GM03348 (cell line): ENCODE measurements at regions not wholly inside any gene's neighbourhood (a gene's known extent, or its start where the extent isn't known, plus 50 kb on each side); places are given as distances from the start of the nearest gene placed in this dataset.
"Not testable (repeated sequence)": the region's sequence is repeated elsewhere in the genome, so short reads cannot be mapped to it uniquely, and the experiment has no call there.

Source experiments
- DNase-seq: peaks from one replicate; pipeline ENCODE4 v3.0.0; 2012; ENCODE audit warnings: low spot score

- DNase-seq = no peak
These were observed 62.7 kb upstream of the UNC5A start for GRCh38 chr5:176747670-176748072.

GRCh38 chr5:176748073-176748966, 62.0 kb upstream of the UNC5A start:
- DNase-seq = no peak

DNA sequence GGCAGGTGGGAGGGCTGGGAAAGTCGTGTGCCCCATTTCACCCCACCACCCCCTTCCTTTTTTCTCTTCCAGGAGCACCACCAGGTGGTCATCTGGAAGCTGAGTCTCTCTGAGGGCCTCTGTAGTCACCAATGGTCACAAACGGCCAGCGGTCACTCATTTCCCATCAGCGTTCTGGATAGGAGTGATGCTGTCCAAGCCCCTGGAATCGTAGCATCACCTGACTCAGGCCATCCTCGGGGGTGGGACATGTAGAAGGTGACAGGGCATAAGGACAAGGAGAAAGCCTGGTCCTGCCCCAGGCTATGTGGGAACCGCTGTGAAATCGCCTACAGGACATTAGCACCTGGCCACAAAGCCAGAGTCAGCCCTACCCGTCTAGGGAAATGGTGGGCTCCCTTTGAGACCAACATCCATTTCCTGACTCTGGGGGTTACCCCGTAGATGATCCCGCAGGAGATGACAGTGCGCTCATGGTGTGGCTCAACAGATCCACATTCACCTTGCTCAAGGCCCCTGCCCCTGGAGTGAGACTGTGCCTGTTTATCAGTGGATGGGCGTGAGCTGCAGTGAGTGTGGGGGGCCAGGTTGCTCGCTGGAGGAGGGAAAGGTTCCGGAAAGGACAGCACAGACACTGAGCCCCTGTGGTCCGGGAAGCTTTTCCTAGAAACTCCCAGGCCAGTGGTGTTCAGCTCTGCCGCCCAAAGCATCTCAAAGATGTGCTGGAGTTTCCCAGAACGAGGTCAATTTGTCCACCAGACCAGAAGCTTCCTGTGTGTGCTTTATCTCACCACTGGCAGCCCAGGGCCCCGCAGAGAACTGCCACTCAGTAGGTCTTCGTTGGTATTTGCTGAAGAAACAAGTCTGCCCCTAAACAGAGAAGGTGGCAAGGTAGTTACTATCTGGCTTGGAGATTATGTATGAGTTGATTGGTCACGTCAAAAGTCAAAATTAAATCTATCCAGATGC, 61.1 kb upstream of the UNC5A start:
- DNase-seq = no peak

DNA sequence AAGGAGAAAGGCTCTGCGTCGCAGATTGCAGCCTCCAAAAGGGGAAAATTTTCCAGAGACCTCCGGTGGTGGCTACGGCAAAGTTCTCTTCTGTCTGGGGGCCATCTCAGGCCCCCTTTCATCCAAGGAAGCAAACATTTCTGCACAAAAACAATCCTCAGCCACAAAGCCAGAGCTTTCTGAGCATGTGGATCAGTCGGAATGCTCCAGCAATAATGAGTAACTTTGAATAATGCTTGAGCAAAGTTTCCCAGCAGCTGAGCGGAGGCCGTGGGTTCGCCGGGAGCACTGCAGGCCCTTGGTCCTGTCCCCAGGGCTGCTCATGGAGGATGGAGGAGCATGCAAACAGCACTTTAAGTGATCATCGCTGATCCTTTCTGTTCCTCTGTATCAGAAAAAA, 60.2 kb upstream of the UNC5A start:
- no peak for DNase-seq

GRCh38 chr5:176754376-176754973, 55.9 kb upstream of the UNC5A start:
- no peak for DNase-seq

DNA sequence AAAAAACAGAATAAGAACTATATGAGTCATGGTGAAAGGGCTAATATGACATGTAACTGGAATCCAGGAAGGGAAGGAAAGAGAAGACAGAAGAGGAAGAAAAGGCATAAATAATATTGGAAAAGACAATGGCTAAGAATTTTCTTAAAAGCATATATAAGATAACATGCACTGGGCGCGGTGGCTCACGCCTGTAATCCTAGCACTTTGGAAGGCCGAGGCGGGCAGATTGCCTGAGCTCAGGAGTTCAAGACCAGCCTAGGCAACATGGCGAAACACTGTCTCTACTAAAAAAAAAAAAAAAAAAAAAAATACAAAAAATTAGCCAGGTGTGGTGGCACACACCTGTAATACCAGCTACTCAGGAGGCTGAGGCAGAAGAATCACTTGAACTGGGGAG, 54.8 kb upstream of the UNC5A start:
- DNase-seq = not testable (repeated sequence)

- DNase-seq = not testable (repeated sequence)
These were observed 52.8 kb upstream of the UNC5A start for GRCh38 chr5:176757569-176757968.
